ENCODE measurements at regions not wholly inside any gene's neighbourhood (a gene's known extent, or its start where the extent isn't known, plus 50 kb on each side); places are given as distances from the start of the nearest gene placed in this dataset.

GRCh38 chr4:14267373-14268060, 640.0 kb upstream of the BOD1L1 start:
- TF ChIP-seq CTCF (IDR thresholded peaks at IDR 0.05) (no peak), POLR2AphosphoS5 (IDR thresholded peaks at IDR 0.05) (no peak), EP300 (IDR thresholded peaks at IDR 0.05) (no peak)
